ENCODE measurements at regions not wholly inside any gene's neighbourhood (a gene's known extent, or its start where the extent isn't known, plus 50 kb on each side); places are given as distances from the start of the nearest gene placed in this dataset.

DNA sequence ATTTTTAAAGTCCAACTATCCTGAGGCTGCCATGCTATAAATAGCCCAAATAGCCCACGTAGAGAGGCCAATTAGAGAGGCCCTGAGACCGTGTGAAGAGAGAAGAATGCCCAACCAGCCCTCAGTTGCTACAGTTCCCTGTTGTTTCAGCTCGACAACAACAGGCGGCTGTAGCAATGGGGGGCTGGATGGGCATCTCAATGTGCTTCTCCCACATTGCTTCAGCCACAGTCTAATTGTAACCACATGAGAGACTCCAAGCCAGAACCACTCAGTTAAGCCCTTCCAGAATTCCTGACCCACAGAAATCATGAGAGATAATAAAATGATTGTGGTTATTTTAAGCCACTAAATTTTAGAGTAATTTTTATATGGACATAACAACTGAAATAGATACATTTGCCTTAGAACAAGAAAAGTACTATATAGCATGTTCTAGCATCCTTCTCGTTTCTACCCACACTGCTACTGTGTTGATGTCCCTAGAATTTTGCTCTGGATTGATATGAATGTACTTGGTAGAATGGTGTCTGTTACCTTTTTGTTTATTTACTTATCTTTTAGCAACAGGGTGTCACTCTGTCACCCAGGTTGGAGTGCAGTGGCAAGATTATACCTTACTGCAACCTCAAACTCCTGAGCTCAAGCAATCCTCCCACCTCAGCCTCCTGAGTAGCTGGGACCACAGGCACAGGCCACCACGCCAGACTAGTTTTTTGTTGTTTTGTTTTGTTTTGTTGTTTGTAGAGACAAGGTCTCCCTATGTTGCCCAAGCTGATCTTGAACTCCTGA lies 436.4 kb downstream of the BCOR start:
- WGBS, 2 donors = 82 to 87% methylated on average over 6 of the region's 6 CpGs
- H3K27me3 ChIP-seq = no peaks in the 10 kb centered on the region
- H3K4me1 ChIP-seq = no peaks in the 10 kb centered on the region
- no peak for TF ChIP-seq POLR2AphosphoS5 (IDR thresholded peaks at IDR 0.05)
- TF ChIP-seq POLR2A (IDR thresholded peaks at IDR 0.05) = no peak
- TF ChIP-seq, protein P1, sequence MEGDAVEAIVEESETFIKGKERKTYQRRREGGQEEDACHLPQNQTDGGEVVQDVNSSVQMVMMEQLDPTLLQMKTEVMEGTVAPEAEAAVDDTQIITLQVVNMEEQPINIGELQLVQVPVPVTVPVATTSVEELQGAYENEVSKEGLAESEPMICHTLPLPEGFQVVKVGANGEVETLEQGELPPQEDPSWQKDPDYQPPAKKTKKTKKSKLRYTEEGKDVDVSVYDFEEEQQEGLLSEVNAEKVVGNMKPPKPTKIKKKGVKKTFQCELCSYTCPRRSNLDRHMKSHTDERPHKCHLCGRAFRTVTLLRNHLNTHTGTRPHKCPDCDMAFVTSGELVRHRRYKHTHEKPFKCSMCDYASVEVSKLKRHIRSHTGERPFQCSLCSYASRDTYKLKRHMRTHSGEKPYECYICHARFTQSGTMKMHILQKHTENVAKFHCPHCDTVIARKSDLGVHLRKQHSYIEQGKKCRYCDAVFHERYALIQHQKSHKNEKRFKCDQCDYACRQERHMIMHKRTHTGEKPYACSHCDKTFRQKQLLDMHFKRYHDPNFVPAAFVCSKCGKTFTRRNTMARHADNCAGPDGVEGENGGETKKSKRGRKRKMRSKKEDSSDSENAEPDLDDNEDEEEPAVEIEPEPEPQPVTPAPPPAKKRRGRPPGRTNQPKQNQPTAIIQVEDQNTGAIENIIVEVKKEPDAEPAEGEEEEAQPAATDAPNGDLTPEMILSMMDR (IDR thresholded peaks at IDR 0.05) = no peak
- no peak for TF ChIP-seq EP300 (IDR thresholded peaks at IDR 0.05)
- no peak overlapping the region for H3K4me3 ChIP-seq
- DNase-seq = no peak
- H3K27ac ChIP-seq = no peak overlapping the region
- intact Hi-C loops (cut with DNase I) = no loop called here
- H3K36me3 ChIP-seq = no peaks in the 10 kb centered on the region
- H3K9me3 ChIP-seq = no peaks in the 10 kb centered on the region

GRCh38 chrX:39665830-39666518 lies 431.8 kb downstream of the BCOR start:
- no peak for DNase-seq
- no peaks in the 10 kb centered on the region for H3K4me1 ChIP-seq
- no peaks in the 10 kb centered on the region for H3K27me3 ChIP-seq
- TF ChIP-seq EP300 (IDR thresholded peaks at IDR 0.05) (no peak), POLR2A (IDR thresholded peaks at IDR 0.05) (no peak), POLR2AphosphoS5 (IDR thresholded peaks at IDR 0.05) (no peak)
- TF ChIP-seq, protein P1 (IDR thresholded peaks at IDR 0.05) = no peak
- intact Hi-C loops (cut with DNase I) = no loop called here
- H3K27ac ChIP-seq = no peak overlapping the region
- no peak overlapping the region for H3K4me3 ChIP-seq
- H3K9me3 ChIP-seq = no peaks in the 10 kb centered on the region
- no peaks in the 10 kb centered on the region for H3K36me3 ChIP-seq
- WGBS, 2 donors = 78 to 90% methylated on average over 3 of the region's 3 CpGs

- TF ChIP-seq, protein P1 (IDR thresholded peaks at IDR 0.05) = no peak
- TF ChIP-seq EP300 (IDR thresholded peaks at IDR 0.05) (no peak), POLR2AphosphoS5 (IDR thresholded peaks at IDR 0.05) (no peak), POLR2A (IDR thresholded peaks at IDR 0.05) (no peak)
- Histone ChIP-seq H3K36me3 (no peaks in the 10 kb centered on the region), H3K27ac (no peak overlapping the region), H3K4me3 (no peak overlapping the region), H3K27me3 (no peaks in the 10 kb centered on the region), H3K4me1 (no peaks in the 10 kb centered on the region), H3K9me3 (no peaks in the 10 kb centered on the region)
- WGBS, 2 donors = 81 to 91% methylated on average over 2 of the region's 2 CpGs
- intact Hi-C loops (cut with DNase I) = no loop called here
- no peak for DNase-seq
Observed at GRCh38 chrX:39667191-39667590, 430.6 kb downstream of the BCOR start.

DNA sequence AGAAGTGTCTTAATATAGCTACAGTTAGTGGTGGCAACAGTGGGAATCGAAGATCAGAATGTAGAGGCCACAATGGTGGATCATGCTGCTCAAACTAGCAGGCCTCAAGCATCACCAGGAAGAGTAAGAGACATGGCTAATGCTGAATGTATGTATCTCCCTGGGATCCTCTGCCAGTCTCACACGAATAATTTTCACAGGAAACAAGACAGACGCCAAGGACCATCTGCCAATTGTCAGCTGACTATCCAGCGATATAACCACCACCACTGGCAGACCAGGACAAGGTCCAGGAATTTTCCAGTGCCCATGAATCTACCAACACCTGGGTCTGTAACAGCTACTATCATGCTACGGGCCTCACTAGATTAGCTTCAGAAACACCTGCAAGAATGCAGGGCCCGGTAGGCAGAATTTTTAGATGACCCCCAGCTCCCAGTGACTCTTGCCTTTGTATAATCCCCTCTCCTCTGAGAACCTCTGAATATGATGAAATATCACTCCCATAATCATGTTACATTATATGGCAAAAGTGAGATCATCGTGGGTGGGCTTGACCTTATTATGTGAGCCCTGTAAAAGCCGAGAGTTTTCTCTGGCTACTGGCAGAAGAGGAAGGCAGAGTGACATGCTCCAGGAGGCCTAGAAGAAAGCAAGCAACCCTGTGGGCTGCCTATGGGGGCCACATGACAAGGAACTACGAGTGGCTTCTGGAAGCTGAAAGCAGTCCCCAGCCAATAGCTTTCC lies 429.8 kb downstream of the BCOR start:
- H3K27ac ChIP-seq = no peak overlapping the region
- intact Hi-C loops (cut with DNase I) = no loop called here

More for the DNA sequence above, 429.8 kb downstream of the BCOR start:
- no peak overlapping the region for H3K4me3 ChIP-seq
- WGBS, 2 donors = 82 to 88% methylated on average over 9 of the region's 9 CpGs
- H3K4me1 ChIP-seq = no peaks in the 10 kb centered on the region
- no peaks in the 10 kb centered on the region for H3K27me3 ChIP-seq
- DNase-seq = no peak
- no peaks in the 10 kb centered on the region for H3K9me3 ChIP-seq
- H3K36me3 ChIP-seq = no peaks in the 10 kb centered on the region
- TF ChIP-seq, protein P1 (IDR thresholded peaks at IDR 0.05) = no peak
- no peak for TF ChIP-seq POLR2AphosphoS5 (IDR thresholded peaks at IDR 0.05)
- TF ChIP-seq POLR2A (IDR thresholded peaks at IDR 0.05) = no peak
- no peak for TF ChIP-seq EP300 (IDR thresholded peaks at IDR 0.05)
